DND-41 (cell line): ENCODE measurements at regions not wholly inside any gene's neighbourhood (a gene's known extent, or its start where the extent isn't known, plus 50 kb on each side); places are given as distances from the start of the nearest gene placed in this dataset.
"Not testable (repeated sequence)": the region's sequence is repeated elsewhere in the genome, so short reads cannot be mapped to it uniquely, and the experiment has no call there.

ENCODE experiments used
- ATAC-seq: fragments of 200-7000 bp; cut with Tn5 transposase; 3 replicates; pipeline ENCODE4 v1.9.1; 2021; ENCODE audit warnings: low read depth; ENCODE audit not compliant: insufficient read depth
- DNase-seq: peaks from one replicate; pipeline ENCODE4 v3.0.0-alpha.2; 2020
- H2AFZ ChIP-seq: 2 replicates; pipeline ENCODE4 v1.6.0; 2012; ENCODE audit warnings: low read depth, low read length
- H3K27ac ChIP-seq: 2 replicates; pipeline ENCODE4 v1.5.1; 2012; ENCODE audit warnings: low read length, inconsistent platforms
- H3K27me3 ChIP-seq: fragments of 200-600 bp; sonication (generic); 2 replicates; pipeline ENCODE4 v1.6.0; 2012; ENCODE audit warnings: low read length, mild to moderate bottlenecking, inconsistent platforms; ENCODE audit not compliant: insufficient read depth, poor library complexity
- H3K36me3 ChIP-seq: 2 replicates; pipeline ENCODE4 v1.5.1; 2012; ENCODE audit warnings: low read length, inconsistent platforms; ENCODE audit not compliant: insufficient read depth
- H3K4me1 ChIP-seq: 2 replicates; pipeline ENCODE4 v1.5.1; 2012; ENCODE audit warnings: mild to moderate bottlenecking, low read length; ENCODE audit not compliant: insufficient read depth
- H3K4me2 ChIP-seq: 2 replicates; pipeline ENCODE4 v1.6.0; 2012; ENCODE audit warnings: mild to moderate bottlenecking, moderate library complexity, low read length, inconsistent platforms; ENCODE audit not compliant: insufficient read depth
- H3K4me3 ChIP-seq, 2 experiments: fragments of 200-600 bp in 1 of 2; shearing (Covaris generic) in 1 of 2; 2 replicates each; pipeline ENCODE4 v1.5.1; 2012 to 2016; ENCODE audit warnings: inconsistent platforms in 2 of 2, low read length in 2 of 2, mild to moderate bottlenecking in 2 of 2, low read depth in 1 of 2, moderate library complexity in 1 of 2
- H3K79me2 ChIP-seq: 2 replicates; pipeline ENCODE4 v1.6.0; 2012; ENCODE audit warnings: low read length, inconsistent platforms; ENCODE audit not compliant: insufficient read depth
- H3K9ac ChIP-seq: 2 replicates; pipeline ENCODE4 v1.6.0; 2012; ENCODE audit warnings: low read depth, mild to moderate bottlenecking, inconsistent platforms, low read length, moderate library complexity
- H3K9me3 ChIP-seq: 2 replicates; pipeline ENCODE4 v1.5.1; 2012; ENCODE audit warnings: low read length, moderate library complexity, mild to moderate bottlenecking, inconsistent platforms; ENCODE audit not compliant: insufficient read depth, severe bottlenecking
- H4K20me1 ChIP-seq: 2 replicates; pipeline ENCODE4 v1.6.0; 2012; ENCODE audit warnings: low read length; ENCODE audit not compliant: insufficient read depth
- CTCF ChIP-seq: IDR thresholded peaks from 2 replicates; pipeline ENCODE4 v1.5.1; 2012; ENCODE audit warnings: borderline replicate concordance, low read length, moderate library complexity, mild to moderate bottlenecking; ENCODE audit not compliant: poor library complexity, severe bottlenecking; ENCODE audit errors: extremely low read depth
- EZH2 ChIP-seq: IDR thresholded peaks from 3 replicates; pipeline ENCODE4 v1.6.1; 2012; ENCODE audit warnings: borderline replicate concordance, low read depth, mild to moderate bottlenecking, moderate library complexity, low read length, inconsistent platforms; ENCODE audit not compliant: severe bottlenecking

GRCh38 chr5:34439601-34440000 is 216.5 kb upstream of the RAI14 start:
- no peak overlapping the region for H2AFZ ChIP-seq

GRCh38 chr5:34441767-34442166 is 214.4 kb upstream of the RAI14 start:
- not testable (repeated sequence) for H3K36me3 ChIP-seq, H3K4me1 ChIP-seq, DNase-seq, H3K9me3 ChIP-seq, H3K4me2 ChIP-seq, H4K20me1 ChIP-seq, H2AFZ ChIP-seq, H3K9ac ChIP-seq, ATAC-seq, H3K4me3 ChIP-seq, H3K27me3 ChIP-seq, H3K79me2 ChIP-seq, H3K27ac ChIP-seq

More at GRCh38 chr5:34439601-34440000, 216.5 kb upstream of the RAI14 start:
- no peaks in the 10 kb centered on the region for H3K27me3 ChIP-seq
- TF ChIP-seq CTCF (no peak), EZH2 (no peak)
- no peaks in the 10 kb centered on the region for H3K36me3 ChIP-seq
- DNase-seq (no peak), ATAC-seq (no peak)
- H3K4me1 ChIP-seq = no peaks in the 10 kb centered on the region
- no peaks in the 10 kb centered on the region for H3K79me2 ChIP-seq
- no peak overlapping the region for H3K4me2 ChIP-seq
- H3K9me3 ChIP-seq = no peaks in the 10 kb centered on the region
- H3K9ac ChIP-seq = no peak overlapping the region
- H3K4me3 ChIP-seq = no peak overlapping the region
- H4K20me1 ChIP-seq = no peaks in the 10 kb centered on the region
- H3K27ac ChIP-seq = no peak overlapping the region

GRCh38 chr5:34447424-34447823 is 208.7 kb upstream of the RAI14 start:
- H3K4me2 ChIP-seq = no peak overlapping the region

GRCh38 chr5:34449639-34450038 is 206.5 kb upstream of the RAI14 start:
- Histone ChIP-seq H3K27ac (no peak overlapping the region), H3K4me1 (no peaks in the 10 kb centered on the region), H3K36me3 (no peaks in the 10 kb centered on the region), H4K20me1 (no peaks in the 10 kb centered on the region), H3K4me2 (no peak overlapping the region), H3K27me3 (no peaks in the 10 kb centered on the region), H3K9me3 (no peaks in the 10 kb centered on the region), H3K9ac (no peak overlapping the region), H3K79me2 (no peaks in the 10 kb centered on the region), H2AFZ (no peak overlapping the region), H3K4me3 (no peak overlapping the region)
- DNase-seq (no peak), ATAC-seq (no peak)
- no peak for TF ChIP-seq EZH2
- TF ChIP-seq CTCF = no peak

More at GRCh38 chr5:34447424-34447823, 208.7 kb upstream of the RAI14 start:
- Histone ChIP-seq H4K20me1 (no peaks in the 10 kb centered on the region), H2AFZ (no peak overlapping the region), H3K9me3 (no peaks in the 10 kb centered on the region), H3K4me1 (no peaks in the 10 kb centered on the region), H3K4me3 (no peak overlapping the region), H3K36me3 (no peaks in the 10 kb centered on the region), H3K79me2 (no peaks in the 10 kb centered on the region), H3K27ac (no peak overlapping the region), H3K9ac (no peak overlapping the region), H3K27me3 (no peaks in the 10 kb centered on the region)
- ATAC-seq (no peak), DNase-seq (no peak)
- TF ChIP-seq CTCF = no peak
